Epithelial cell of esophagus (primary cell): ENCODE measurements at regions not wholly inside any gene's neighbourhood (a gene's known extent, or its start where the extent isn't known, plus 50 kb on each side); places are given as distances from the start of the nearest gene placed in this dataset.

Experiments used
- DNase-seq: peaks from one replicate; pipeline ENCODE4 v3.0.0; 2010; ENCODE audit warnings: low read depth
- H3K4me3 ChIP-seq: 2 replicates; pipeline ENCODE4 v1.5.1; 2011; ENCODE audit warnings: mild to moderate bottlenecking, low read length, control low read depth
- CTCF ChIP-seq: IDR thresholded peaks from 2 replicates; pipeline ENCODE4 v1.5.1; 2011; ENCODE audit warnings: low read depth, mild to moderate bottlenecking, low read length, control low read depth, inconsistent platforms; ENCODE audit not compliant: insufficient read depth; ENCODE audit errors: missing control alignments

GRCh38 chr6:91293395-91293794 lies 706.5 kb upstream of the MAP3K7 start:
- TF ChIP-seq CTCF, result no peak
- peak; percentile 2 for DNase-seq
- H3K4me3 ChIP-seq, result no peak overlapping the region

GRCh38 chr6:91291071-91291470 lies 704.2 kb upstream of the MAP3K7 start:
- DNase-seq, result no peak
- no peak overlapping the region for H3K4me3 ChIP-seq
- TF ChIP-seq CTCF, result no peak

DNA sequence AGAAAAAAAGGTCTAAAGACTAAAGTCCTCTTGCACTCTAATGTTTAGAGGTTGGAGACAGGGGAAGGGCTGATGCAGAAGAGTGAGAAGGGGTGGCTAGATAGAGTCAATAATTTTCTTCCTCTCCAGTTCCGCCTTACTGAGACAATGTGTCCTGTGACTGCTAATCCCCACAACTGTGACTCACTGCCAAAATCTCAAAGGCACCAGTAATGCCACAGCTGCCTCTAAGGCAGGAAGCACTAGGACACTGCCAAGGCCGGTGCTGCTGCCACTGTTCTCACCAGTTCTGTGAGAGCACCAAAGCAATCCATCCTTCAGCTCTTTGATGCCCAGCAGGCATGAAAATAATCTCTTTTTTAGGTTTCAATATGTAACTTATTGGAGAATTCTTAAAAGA lies 701.9 kb upstream of the MAP3K7 start:
- no peak overlapping the region for H3K4me3 ChIP-seq
- no peak for TF ChIP-seq CTCF
- DNase-seq, result no peak

GRCh38 chr6:91281901-91282300 lies 695.0 kb upstream of the MAP3K7 start:
- no peak overlapping the region for H3K4me3 ChIP-seq
- no peak for TF ChIP-seq CTCF
- no peak for DNase-seq

- no peak for TF ChIP-seq CTCF
- DNase-seq, result no peak
- H3K4me3 ChIP-seq, result no peak overlapping the region
Measured at GRCh38 chr6:91280494-91280830, 693.6 kb upstream of the MAP3K7 start.

GRCh38 chr6:91279740-91280493 lies 693.0 kb upstream of the MAP3K7 start:
- no peak overlapping the region for H3K4me3 ChIP-seq
- TF ChIP-seq CTCF, result no peak
- DNase-seq, result no peak

- H3K4me3 ChIP-seq, result no peak overlapping the region
- peak; percentile 26 for DNase-seq
- no peak for TF ChIP-seq CTCF
Measured at GRCh38 chr6:91278416-91278815, 691.5 kb upstream of the MAP3K7 start.
